Glutamatergic neuron (in vitro differentiated cells): ENCODE measurements at regions not wholly inside any gene's neighbourhood (a gene's known extent, or its start where the extent isn't known, plus 50 kb on each side); places are given as distances from the start of the nearest gene placed in this dataset.

Experiments used
- DNase-seq: peaks from one replicate; pipeline ENCODE4 v3.0.0; 2022
- H3K27ac Mint-ChIP-seq: one replicate; pipeline ENCODE4 v1.8.0; 2020; ENCODE audit warnings: mild to moderate bottlenecking, mixed read lengths, inconsistent platforms; ENCODE audit not compliant: unreplicated experiment
- H3K27me3 Mint-ChIP-seq: one replicate; pipeline ENCODE4 v1.8.0; 2020; ENCODE audit warnings: mild to moderate bottlenecking, moderate library complexity, mixed read lengths, inconsistent platforms; ENCODE audit not compliant: unreplicated experiment
- H3K36me3 Mint-ChIP-seq: one replicate; pipeline ENCODE4 v1.8.0; 2020; ENCODE audit warnings: mild to moderate bottlenecking, mixed read lengths, inconsistent platforms; ENCODE audit not compliant: unreplicated experiment
- H3K4me1 Mint-ChIP-seq: one replicate; pipeline ENCODE4 v1.8.0; 2020; ENCODE audit warnings: mild to moderate bottlenecking, low read depth, mixed read lengths, inconsistent platforms; ENCODE audit not compliant: unreplicated experiment
- H3K4me3 Mint-ChIP-seq: one replicate; pipeline ENCODE4 v1.8.0; 2020; ENCODE audit warnings: mild to moderate bottlenecking, mixed read lengths, inconsistent platforms; ENCODE audit not compliant: unreplicated experiment
- H3K9me3 Mint-ChIP-seq: one replicate; pipeline ENCODE4 v1.8.0; 2020; ENCODE audit warnings: mild to moderate bottlenecking, moderate library complexity, mixed read lengths, inconsistent platforms; ENCODE audit not compliant: unreplicated experiment
- TF ChIP-seq, protein P1 (sequence below): fragments of 200-600 bp; sonication (generic); IDR thresholded peaks from one replicate; pipeline ENCODE4 v1.5.0; 2021; ENCODE audit not compliant: partially characterized antibody, unreplicated experiment

DNA sequence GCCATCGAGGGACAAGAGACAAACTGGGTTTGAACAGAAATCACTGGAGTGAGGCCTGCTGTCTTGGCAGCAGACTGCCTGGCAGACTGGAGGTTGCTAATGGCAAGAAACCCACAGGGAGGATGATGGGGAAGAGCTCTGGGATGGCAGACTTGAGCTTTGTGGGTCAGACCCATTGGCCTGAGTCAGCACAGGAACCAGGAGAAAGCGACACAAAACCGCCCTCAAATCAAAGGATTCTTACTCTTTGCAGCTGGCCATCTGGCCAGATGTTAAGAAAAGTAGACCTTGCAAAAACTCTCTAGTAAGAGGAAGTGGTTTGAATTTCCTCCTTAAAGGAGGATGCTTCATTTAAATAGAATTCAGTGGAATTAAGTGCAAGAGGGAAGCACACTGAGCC, 195.2 kb upstream of the JUN start:
- Mint-ChIP-seq H3K27me3 (no peaks in the 10 kb centered on the region), H3K36me3 (no peaks in the 10 kb centered on the region), H3K4me1 (no peaks in the 10 kb centered on the region), H3K27ac (no peak overlapping the region), H3K4me3 (no peak overlapping the region), H3K9me3 (peaks cover 1% of the 10 kb centered on the region)
- TF ChIP-seq, protein P1, sequence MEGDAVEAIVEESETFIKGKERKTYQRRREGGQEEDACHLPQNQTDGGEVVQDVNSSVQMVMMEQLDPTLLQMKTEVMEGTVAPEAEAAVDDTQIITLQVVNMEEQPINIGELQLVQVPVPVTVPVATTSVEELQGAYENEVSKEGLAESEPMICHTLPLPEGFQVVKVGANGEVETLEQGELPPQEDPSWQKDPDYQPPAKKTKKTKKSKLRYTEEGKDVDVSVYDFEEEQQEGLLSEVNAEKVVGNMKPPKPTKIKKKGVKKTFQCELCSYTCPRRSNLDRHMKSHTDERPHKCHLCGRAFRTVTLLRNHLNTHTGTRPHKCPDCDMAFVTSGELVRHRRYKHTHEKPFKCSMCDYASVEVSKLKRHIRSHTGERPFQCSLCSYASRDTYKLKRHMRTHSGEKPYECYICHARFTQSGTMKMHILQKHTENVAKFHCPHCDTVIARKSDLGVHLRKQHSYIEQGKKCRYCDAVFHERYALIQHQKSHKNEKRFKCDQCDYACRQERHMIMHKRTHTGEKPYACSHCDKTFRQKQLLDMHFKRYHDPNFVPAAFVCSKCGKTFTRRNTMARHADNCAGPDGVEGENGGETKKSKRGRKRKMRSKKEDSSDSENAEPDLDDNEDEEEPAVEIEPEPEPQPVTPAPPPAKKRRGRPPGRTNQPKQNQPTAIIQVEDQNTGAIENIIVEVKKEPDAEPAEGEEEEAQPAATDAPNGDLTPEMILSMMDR = no peak
- no peak for DNase-seq

GRCh38 chr1:58979677-58980076, 195.8 kb upstream of the JUN start:
- H3K36me3 Mint-ChIP-seq = no peaks in the 10 kb centered on the region
- no peaks in the 10 kb centered on the region for H3K4me1 Mint-ChIP-seq
- DNase-seq = no peak
- no peak overlapping the region for H3K27ac Mint-ChIP-seq
- H3K9me3 Mint-ChIP-seq = peaks cover 1% of the 10 kb centered on the region
- TF ChIP-seq, protein P1 = no peak
- no peak overlapping the region for H3K4me3 Mint-ChIP-seq
- H3K27me3 Mint-ChIP-seq = no peaks in the 10 kb centered on the region

DNA sequence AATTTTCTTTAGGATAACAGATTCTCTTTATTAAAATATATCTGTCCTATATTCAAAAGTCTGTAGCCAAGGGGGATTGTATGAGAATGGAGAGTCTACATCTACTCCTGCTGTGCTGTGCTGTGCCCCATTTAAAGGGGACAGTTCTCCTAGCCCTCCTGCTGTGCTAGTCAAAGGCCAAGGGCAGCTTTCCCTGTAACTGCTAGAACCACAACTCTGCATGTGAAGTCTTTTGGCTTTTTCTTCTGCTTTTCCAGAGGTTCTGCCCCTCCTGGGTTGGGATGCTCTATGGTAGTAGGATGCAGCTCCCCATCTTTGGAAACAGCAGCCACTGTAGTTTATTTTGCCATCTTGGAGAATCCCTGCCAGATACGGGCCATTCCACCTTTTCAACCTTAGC, 197.5 kb upstream of the JUN start:
- peaks cover 1% of the 10 kb centered on the region for H3K9me3 Mint-ChIP-seq
- DNase-seq = no peak
- TF ChIP-seq, protein P1 = no peak
- no peak overlapping the region for H3K4me3 Mint-ChIP-seq
- no peaks in the 10 kb centered on the region for H3K4me1 Mint-ChIP-seq
- no peaks in the 10 kb centered on the region for H3K36me3 Mint-ChIP-seq
- no peaks in the 10 kb centered on the region for H3K27me3 Mint-ChIP-seq
- no peak overlapping the region for H3K27ac Mint-ChIP-seq

- H3K27me3 Mint-ChIP-seq = peaks cover 1% of the 10 kb centered on the region
- TF ChIP-seq, protein P1 = no peak
- H3K4me3 Mint-ChIP-seq = no peak overlapping the region
- no peaks in the 10 kb centered on the region for H3K36me3 Mint-ChIP-seq
- no peaks in the 10 kb centered on the region for H3K4me1 Mint-ChIP-seq
- no peak overlapping the region for H3K27ac Mint-ChIP-seq
- H3K9me3 Mint-ChIP-seq = peaks cover 1% of the 10 kb centered on the region
- DNase-seq = no peak
Observed at GRCh38 chr1:58982259-58982998, 198.6 kb upstream of the JUN start.

- peaks cover 3% of the 10 kb centered on the region for H3K27me3 Mint-ChIP-seq
- H3K27ac Mint-ChIP-seq = no peak overlapping the region
- DNase-seq = no peak
- H3K9me3 Mint-ChIP-seq = peaks cover 1% of the 10 kb centered on the region
- H3K36me3 Mint-ChIP-seq = no peaks in the 10 kb centered on the region
- no peaks in the 10 kb centered on the region for H3K4me1 Mint-ChIP-seq
- H3K4me3 Mint-ChIP-seq = no peak overlapping the region
- TF ChIP-seq, protein P1 = no peak
Observed at GRCh38 chr1:58983162-58983561, 199.3 kb upstream of the JUN start.
